ENCODE measurements at regions not wholly inside any gene's neighbourhood (a gene's known extent, or its start where the extent isn't known, plus 50 kb on each side); places are given as distances from the start of the nearest gene placed in this dataset.

GRCh38 chr10:54904833-54905232, 103.8 kb upstream of the PCDH15 start:
- DNase-seq (ENCODE audit: low spot score): no peak
- ATAC-seq (ENCODE audit: low FRiP score): no peak
- no peak for TF ChIP-seq CTCF (IDR thresholded peaks at IDR 0.05)

GRCh38 chr10:54903745-54904144, 102.7 kb upstream of the PCDH15 start:
- ATAC-seq (ENCODE audit: low FRiP score) (no peak), DNase-seq (ENCODE audit: low spot score) (no peak)
- TF ChIP-seq CTCF (IDR thresholded peaks at IDR 0.05): no peak

GRCh38 chr10:54900584-54900983, 99.6 kb upstream of the PCDH15 start:
- TF ChIP-seq CTCF (IDR thresholded peaks at IDR 0.05): no peak
- DNase-seq (ENCODE audit: low spot score) (no peak), ATAC-seq (ENCODE audit: low FRiP score) (no peak)

- TF ChIP-seq CTCF (IDR thresholded peaks at IDR 0.05): no peak
- ATAC-seq (ENCODE audit: low FRiP score) (no peak), DNase-seq (ENCODE audit: low spot score) (no peak)
Measured at GRCh38 chr10:54880996-54881395, 80.0 kb upstream of the PCDH15 start.

GRCh38 chr10:54869022-54869421, 68.0 kb upstream of the PCDH15 start:
- DNase-seq (ENCODE audit: low spot score) (no peak), ATAC-seq (ENCODE audit: low FRiP score) (no peak)
- TF ChIP-seq CTCF (IDR thresholded peaks at IDR 0.05): no peak

GRCh38 chr10:54866666-54867065, 65.6 kb upstream of the PCDH15 start:
- no peak for ATAC-seq (ENCODE audit: low FRiP score)
- no peak for DNase-seq (ENCODE audit: low spot score)
- TF ChIP-seq CTCF (IDR thresholded peaks at IDR 0.05): no peak

GRCh38 chr10:54854843-54855242, 53.8 kb upstream of the PCDH15 start:
- TF ChIP-seq CTCF (IDR thresholded peaks at IDR 0.05): no peak
- ATAC-seq (ENCODE audit: low FRiP score): no peak
- no peak for DNase-seq (ENCODE audit: low spot score)

Measured in omental fat pad (tissue), 3 donors.